ENCODE measurements at regions not wholly inside any gene's neighbourhood (a gene's known extent, or its start where the extent isn't known, plus 50 kb on each side); places are given as distances from the start of the nearest gene placed in this dataset.

DNA sequence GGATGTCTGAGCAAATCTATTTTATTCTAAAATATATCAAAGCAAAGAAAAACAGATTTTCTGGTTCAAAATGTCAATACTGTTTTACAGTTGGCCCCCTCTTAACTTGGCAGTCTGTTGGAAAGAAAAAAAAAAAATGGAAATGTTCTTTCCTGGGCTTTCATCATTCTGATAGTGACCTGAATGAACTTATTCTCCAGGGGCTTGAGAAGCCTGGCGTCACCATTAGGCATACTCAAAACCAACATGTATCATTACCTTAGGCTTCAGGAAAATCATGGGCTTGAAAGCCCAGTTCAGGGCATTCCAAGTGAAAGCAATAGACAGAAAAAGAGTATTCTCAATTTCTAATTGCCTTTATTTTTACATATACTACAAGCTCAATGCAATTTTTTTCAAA, 283.7 kb upstream of the PUM3 start:
- Histone ChIP-seq H3K9me3 (no peaks in the 10 kb centered on the region), H3K4me3 (no peak overlapping the region), H3K36me3 (no peaks in the 10 kb centered on the region), H3K4me1 (peaks cover 0 to 6% (median 0%) of the 10 kb centered on the region in 4 donors), H3K27me3 (no peaks in the 10 kb centered on the region), H3K27ac (no peak overlapping the region)
- no peak for DNase-seq
- intact Hi-C loops (cut with DNase I) = no loop called here
- WGBS, 2 donors = 86 to 90% methylated on average over 1 of the region's 1 CpG
- TF ChIP-seq EP300 (IDR thresholded peaks at IDR 0.05) (no peak), POLR2A (IDR thresholded peaks at IDR 0.05) (no peak), POLR2AphosphoS5 (IDR thresholded peaks at IDR 0.05) (no peak)
- TF ChIP-seq, protein P1, sequence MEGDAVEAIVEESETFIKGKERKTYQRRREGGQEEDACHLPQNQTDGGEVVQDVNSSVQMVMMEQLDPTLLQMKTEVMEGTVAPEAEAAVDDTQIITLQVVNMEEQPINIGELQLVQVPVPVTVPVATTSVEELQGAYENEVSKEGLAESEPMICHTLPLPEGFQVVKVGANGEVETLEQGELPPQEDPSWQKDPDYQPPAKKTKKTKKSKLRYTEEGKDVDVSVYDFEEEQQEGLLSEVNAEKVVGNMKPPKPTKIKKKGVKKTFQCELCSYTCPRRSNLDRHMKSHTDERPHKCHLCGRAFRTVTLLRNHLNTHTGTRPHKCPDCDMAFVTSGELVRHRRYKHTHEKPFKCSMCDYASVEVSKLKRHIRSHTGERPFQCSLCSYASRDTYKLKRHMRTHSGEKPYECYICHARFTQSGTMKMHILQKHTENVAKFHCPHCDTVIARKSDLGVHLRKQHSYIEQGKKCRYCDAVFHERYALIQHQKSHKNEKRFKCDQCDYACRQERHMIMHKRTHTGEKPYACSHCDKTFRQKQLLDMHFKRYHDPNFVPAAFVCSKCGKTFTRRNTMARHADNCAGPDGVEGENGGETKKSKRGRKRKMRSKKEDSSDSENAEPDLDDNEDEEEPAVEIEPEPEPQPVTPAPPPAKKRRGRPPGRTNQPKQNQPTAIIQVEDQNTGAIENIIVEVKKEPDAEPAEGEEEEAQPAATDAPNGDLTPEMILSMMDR (IDR thresholded peaks at IDR 0.05) = no peak

DNA sequence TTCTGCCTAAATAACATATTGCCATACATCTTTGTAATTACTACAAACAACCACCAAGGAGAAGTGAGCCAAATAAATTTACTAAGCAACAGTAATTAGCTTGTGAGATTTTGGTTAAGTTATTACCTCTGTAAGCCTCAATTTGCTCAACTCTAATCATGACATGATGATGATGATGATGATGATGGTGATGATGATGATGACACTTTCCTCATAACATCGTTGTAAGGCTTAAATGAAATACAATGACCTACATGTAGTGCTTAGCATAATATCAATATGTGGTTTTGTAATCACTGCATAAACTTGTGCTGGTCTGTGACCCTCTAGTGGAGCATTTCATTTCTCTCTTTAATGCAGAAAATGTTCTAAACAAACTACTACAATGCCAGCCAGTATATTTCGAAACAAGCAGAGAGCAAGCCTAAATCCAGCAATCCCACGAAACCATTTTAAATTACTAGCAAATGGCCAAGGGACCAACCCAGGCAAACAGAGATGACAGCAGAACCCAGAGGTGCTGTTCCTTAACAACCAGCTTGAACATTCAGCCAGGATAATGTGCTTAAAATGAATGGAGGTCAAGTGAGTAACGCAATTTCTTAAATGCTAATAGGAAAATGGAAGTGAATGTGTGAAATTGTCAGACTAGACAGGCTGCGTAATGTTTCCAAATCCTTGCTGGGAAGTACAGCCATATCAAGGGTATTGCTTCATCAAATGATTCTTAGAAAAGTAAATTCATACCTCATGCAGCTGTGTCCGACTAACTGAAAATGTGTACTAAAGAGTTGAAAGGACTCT, 281.9 kb upstream of the PUM3 start:
- DNase-seq = no peak
- Histone ChIP-seq H3K4me3 (no peak overlapping the region), H3K9me3 (no peaks in the 10 kb centered on the region), H3K4me1 (peaks cover 0 to 6% (median 0%) of the 10 kb centered on the region in 4 donors), H3K36me3 (no peaks in the 10 kb centered on the region), H3K27ac (no peak overlapping the region), H3K27me3 (no peaks in the 10 kb centered on the region)
- intact Hi-C loops (cut with DNase I) = no loop called here
- TF ChIP-seq POLR2AphosphoS5 (IDR thresholded peaks at IDR 0.05) = peak in 2 of 4 donors; percentile 15 to 24
- no peak for TF ChIP-seq EP300 (IDR thresholded peaks at IDR 0.05)
- WGBS, 2 donors = 65 to 78% methylated on average over 6 of the region's 6 CpGs

DNA sequence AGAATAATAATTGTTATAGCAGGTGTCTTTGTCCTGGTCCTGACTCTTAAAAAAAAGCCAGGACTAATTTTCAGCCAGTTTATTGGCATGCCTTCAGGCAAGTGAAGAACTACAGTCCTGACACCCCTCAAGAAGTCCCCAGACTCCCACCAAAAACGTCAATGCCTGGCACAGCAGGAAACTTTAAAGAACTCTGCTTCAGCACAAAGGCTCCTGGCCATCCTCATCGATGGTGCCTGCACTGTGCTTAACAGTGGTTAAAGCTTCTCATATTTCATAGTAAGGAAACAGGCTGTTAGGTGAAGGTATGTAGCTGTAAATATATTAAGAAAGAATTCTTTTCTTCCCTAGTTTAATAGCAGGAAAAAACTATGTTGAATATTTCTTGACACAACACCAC, 280.1 kb upstream of the PUM3 start:
- DNase-seq = no peak
- no peak overlapping the region for H3K4me3 ChIP-seq
- TF ChIP-seq, protein P1 (IDR thresholded peaks at IDR 0.05) = no peak
- TF ChIP-seq POLR2AphosphoS5 (IDR thresholded peaks at IDR 0.05) (no peak), POLR2A (IDR thresholded peaks at IDR 0.05) (no peak), EP300 (IDR thresholded peaks at IDR 0.05) (no peak)

DNA sequence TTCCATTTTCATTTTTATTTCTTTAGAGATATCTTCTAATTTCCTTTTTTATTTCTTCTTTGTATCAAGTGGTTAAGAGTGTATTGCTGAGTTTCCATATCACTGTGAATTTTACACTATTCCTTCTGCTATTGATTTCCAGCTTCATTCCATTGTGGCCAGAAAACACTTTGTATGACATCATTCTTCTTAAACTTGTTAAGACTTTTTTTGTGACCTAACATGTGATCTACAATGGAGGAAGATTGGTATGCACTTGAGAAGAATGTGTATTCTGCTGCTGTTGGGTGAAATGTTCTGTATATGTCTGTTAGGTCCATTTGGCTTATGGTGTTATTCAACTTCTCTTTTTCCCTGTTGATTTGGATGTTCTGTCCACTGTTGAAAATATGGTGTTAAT, 274.2 kb upstream of the PUM3 start:
- no peak for DNase-seq
- H3K27me3 ChIP-seq = no peaks in the 10 kb centered on the region
- no peak overlapping the region for H3K4me3 ChIP-seq
- intact Hi-C loops (cut with DNase I) = no loop called here
- peaks cover 0 to 4% (median 0%) of the 10 kb centered on the region in 4 donors for H3K9me3 ChIP-seq
- H3K36me3 ChIP-seq = no peaks in the 10 kb centered on the region
- H3K27ac ChIP-seq = no peak overlapping the region
- no peaks in the 10 kb centered on the region for H3K4me1 ChIP-seq
- TF ChIP-seq, protein P1 (IDR thresholded peaks at IDR 0.05) = no peak
- TF ChIP-seq POLR2A (IDR thresholded peaks at IDR 0.05) (no peak), POLR2AphosphoS5 (IDR thresholded peaks at IDR 0.05) (no peak), EP300 (IDR thresholded peaks at IDR 0.05) (no peak)

More for the DNA sequence above, 280.1 kb upstream of the PUM3 start:
- Histone ChIP-seq H3K27me3 (no peaks in the 10 kb centered on the region), H3K4me1 (peaks cover 0 to 6% (median 0%) of the 10 kb centered on the region in 4 donors), H3K9me3 (no peaks in the 10 kb centered on the region), H3K36me3 (no peaks in the 10 kb centered on the region), H3K27ac (no peak overlapping the region)
- WGBS, 2 donors = 6 to 24% methylated on average over 2 of the region's 2 CpGs
- intact Hi-C loops (cut with DNase I) = no loop called here

DNA sequence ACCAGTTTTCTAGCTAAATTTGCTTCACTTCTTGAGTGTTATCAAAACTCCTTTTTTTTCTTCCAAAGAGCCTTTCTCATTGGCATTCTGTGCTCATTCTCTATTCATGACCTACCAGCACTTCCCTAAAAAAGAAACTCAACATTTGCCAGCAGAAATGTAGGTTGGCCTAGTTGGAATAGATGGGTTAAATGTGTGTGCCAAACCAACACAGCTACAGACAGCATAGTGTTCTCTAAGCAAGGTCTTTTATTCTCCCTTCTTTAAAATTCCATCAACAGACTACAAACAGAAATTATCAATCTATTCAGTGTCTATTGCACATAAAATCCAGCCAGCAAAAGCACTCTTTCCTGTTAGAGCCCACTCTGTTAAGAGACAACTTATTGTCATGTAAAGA, 255.8 kb upstream of the PUM3 start:
- no peak overlapping the region for H3K27ac ChIP-seq
- intact Hi-C loops (cut with DNase I) = no loop called here
- H3K36me3 ChIP-seq = no peaks in the 10 kb centered on the region
- H3K9me3 ChIP-seq = no peaks in the 10 kb centered on the region
- no peak for TF ChIP-seq EP300 (IDR thresholded peaks at IDR 0.05)
- no peak for TF ChIP-seq POLR2A (IDR thresholded peaks at IDR 0.05)
- TF ChIP-seq, protein P1 (IDR thresholded peaks at IDR 0.05) = no peak
- TF ChIP-seq POLR2AphosphoS5 (IDR thresholded peaks at IDR 0.05) = no peak
- no peaks in the 10 kb centered on the region for H3K4me1 ChIP-seq
- no peak overlapping the region for H3K4me3 ChIP-seq
- no peak for DNase-seq
- H3K27me3 ChIP-seq = no peaks in the 10 kb centered on the region

Data from sigmoid colon (tissue), 6 donors.